CD4-positive, alpha-beta T cell treated with Interleukin-6 at 100 ng/mL for 8 hours (primary cell): ENCODE measurements at regions not wholly inside any gene's neighbourhood (a gene's known extent, or its start where the extent isn't known, plus 50 kb on each side); places are given as distances from the start of the nearest gene placed in this dataset.

Experiments
- DNase-seq: peaks from one replicate; pipeline ENCODE4 v3.0.0-alpha.2; 2020; ENCODE audit warnings: mixed read lengths, low spot score

- no peak for DNase-seq
Observed at GRCh38 chr6:2503816-2504494, 246.8 kb downstream of the MYLK4 start.

- no peak for DNase-seq
Observed at GRCh38 chr6:2502998-2503674, 247.6 kb downstream of the MYLK4 start.

- no peak for DNase-seq
Observed at GRCh38 chr6:2502096-2502997, 248.4 kb downstream of the MYLK4 start.

DNA sequence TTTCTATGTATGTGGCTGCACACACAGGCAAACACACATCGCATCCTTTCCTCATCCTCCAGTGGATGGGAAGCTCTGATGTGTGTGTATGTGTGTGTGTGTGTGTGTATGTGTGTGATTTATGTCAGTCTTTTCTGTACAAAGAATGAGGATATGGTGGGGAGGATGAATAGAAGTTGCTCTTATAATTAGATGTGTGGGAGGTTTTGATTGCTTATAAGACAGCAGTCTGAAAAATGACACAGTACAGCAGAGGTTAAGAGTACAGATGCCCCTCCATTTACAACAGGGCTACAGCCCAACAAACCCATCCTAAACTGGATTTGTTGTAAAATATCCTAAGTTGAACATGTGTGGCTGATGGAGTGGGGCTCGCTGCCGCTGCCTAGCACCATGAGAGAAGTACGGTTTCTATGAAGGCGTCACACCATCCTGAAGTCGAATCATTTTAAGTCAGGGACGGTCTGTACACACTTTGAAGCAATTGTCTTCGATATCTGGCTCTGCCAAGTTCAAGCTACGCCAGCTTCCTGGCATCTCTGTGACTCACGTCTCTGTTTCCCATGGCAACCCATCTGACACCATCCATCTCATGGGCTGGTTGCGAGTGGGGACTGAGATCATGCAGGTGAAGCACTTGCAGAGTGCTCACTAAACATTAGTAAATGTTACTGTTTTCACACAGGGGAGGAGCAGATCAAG is 252.6 kb downstream of the MYLK4 start:
- no peak for DNase-seq

GRCh38 chr6:2496291-2496690 is 250.9 kb upstream of the GMDS start:
- DNase-seq, result no peak

- DNase-seq, result no peak
Observed at GRCh38 chr6:2492686-2493523, 247.5 kb upstream of the GMDS start.

DNA sequence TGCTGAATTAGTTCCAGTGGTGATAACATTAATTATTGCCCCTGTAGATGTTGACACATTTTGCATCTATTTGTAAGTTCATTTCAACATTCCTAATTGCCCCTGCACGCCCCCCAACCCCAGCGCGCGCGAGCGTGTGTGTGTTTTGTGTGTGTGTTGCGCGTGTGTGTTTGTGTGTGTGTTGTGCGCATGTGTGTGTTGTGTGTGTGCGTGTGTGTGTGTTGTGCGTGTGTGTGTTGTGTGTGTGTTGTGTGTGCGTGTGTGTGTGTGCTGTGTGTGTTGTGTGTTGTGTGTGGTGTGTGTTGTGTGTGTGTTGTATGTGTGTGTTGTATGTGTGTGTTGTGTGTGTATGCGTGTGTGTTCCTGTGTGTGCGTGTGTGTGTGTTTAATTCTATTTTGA is 245.7 kb upstream of the GMDS start:
- no peak for DNase-seq

DNA sequence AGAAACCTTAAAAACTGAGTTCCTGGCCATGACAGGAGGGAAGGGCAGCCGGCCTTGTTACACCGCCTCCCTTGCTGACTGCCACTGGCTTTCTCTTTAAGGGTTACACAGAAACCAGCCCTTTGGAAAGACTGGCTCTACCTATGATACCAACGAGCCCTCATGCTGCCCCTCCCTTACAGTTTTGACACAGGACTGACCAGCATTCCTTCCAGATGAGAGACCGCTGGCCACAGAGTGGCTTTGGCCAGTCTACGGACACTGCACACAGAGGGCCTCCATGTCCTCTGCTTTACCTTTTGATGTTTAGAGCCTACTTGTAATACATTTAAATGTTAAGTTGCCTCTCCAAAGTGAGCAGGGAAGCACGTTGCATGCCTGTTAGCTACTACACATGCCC is 243.2 kb upstream of the GMDS start:
- DNase-seq, result no peak

DNA sequence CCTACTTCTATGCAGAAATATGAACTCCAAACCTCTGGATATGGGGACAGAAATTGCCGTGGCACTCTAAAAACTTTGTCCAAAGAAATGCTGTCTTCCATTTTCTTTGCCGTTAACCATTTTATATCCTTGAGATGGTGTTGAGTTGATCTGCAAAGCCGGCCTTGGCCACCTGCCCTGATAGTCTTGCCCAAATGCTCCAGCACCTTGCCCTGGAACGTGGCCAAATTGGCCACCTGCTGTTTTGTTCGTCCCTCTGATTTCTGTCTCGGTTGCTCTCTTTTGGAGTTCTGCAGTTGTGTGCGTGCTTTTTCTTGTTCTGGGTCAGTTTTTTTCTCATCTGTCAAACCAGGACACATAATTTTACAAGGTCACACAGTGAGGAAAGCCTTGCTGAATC is 239.7 kb upstream of the GMDS start:
- no peak for DNase-seq

DNA sequence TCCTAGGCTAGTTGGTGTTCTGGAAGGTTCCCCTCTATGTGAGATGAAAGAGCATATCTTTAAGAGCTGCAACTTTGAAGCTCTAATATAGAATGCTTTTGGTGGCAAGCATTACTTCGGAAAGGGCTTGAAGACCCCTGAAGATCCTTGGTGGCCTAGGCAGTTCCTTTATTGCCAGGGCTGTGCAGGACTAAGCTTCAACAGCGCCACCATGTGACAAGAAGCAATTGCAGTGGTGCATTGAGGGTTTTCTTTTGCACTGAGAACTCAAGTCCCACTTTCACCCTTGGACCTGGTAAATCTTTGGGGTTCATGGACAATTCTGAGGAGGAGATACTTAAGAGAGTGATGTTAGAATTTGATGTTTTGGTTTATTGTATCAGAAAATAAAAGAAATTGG is 237.4 kb upstream of the GMDS start:
- no peak for DNase-seq

- no peak for DNase-seq
Observed at GRCh38 chr6:2481307-2481706, 235.9 kb upstream of the GMDS start.

- no peak for DNase-seq
Observed at GRCh38 chr6:2480267-2480966, 235.0 kb upstream of the GMDS start.

DNA sequence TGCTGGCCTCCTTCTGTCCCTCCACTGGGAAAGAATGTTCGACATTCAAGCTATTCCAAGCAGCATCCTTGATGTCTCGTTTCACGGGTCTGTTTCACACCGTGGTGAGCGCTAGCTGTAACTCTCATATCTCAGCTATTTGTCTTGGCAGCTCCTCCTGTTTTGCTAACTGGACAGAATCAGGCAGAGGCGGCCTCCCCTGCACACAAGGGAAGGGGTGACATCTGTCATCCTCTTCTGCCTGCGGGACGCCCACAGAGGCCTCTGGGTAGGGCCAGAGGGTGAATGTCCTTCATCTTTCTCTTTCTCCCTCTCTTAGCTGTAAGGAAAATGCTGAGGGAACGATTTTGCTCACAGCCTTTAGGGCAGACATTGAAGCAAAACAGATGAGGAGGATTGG is 232.8 kb upstream of the GMDS start:
- no peak for DNase-seq

DNA sequence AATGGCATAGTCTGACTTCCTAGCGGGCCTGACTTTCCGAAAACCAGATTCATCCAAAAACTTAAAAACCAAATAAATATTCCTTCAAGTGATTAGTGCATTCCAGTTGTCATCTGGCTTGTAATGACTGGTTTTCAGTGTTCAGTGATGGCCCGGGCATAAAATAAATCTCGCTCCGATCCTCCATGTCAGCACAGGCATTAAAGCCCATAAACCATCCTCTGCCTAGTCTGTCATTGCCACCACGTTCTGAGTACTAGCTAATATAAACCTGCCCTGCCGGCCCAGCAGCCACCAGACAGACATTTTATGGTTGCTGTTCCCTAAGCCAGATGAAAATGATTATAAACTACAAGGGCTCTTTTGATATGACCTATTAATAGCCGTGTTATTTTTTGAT is 232.3 kb upstream of the GMDS start:
- no peak for DNase-seq

GRCh38 chr6:2477250-2477649 is 231.8 kb upstream of the GMDS start:
- no peak for DNase-seq

GRCh38 chr6:2476376-2476775 is 231.0 kb upstream of the GMDS start:
- no peak for DNase-seq

- no peak for DNase-seq
Observed at GRCh38 chr6:2471472-2471871, 226.1 kb upstream of the GMDS start.

DNA sequence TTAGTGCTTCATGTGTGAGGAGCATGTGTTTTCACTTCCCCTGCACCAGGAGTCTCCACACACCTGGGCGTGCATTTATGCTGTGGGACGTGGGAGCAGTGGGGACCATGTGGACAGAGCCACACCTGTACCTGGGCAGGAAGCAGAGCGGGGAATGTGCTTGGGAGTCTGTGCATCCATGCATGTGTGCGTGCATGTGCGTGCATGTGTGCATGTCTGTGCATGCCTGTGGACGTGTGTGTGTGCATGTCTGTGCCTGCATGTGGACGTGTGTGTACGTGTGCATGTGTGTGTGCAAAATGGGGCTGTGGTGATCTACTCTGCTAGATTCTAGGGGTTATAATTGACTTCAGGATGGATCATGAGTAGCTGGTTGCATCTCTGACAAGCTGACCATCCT is 224.0 kb upstream of the GMDS start:
- no peak for DNase-seq

DNA sequence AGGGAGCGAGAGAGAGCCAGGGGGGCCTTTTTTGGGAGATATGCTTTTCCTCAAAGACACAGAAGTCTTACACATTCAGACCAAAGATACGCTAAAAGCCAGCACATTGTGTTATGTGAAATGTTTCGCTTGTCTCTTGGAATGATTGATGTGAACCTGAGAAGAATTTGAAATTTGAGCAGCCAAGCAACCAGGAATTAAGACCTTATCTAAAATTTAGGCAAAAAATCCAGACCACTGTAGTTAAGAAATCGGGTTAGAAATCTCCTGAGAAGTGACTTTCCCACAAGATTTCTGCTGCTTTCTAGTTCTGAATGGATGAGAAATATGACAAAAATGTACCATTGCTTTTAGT is 223.2 kb upstream of the GMDS start:
- DNase-seq, result no peak

DNA sequence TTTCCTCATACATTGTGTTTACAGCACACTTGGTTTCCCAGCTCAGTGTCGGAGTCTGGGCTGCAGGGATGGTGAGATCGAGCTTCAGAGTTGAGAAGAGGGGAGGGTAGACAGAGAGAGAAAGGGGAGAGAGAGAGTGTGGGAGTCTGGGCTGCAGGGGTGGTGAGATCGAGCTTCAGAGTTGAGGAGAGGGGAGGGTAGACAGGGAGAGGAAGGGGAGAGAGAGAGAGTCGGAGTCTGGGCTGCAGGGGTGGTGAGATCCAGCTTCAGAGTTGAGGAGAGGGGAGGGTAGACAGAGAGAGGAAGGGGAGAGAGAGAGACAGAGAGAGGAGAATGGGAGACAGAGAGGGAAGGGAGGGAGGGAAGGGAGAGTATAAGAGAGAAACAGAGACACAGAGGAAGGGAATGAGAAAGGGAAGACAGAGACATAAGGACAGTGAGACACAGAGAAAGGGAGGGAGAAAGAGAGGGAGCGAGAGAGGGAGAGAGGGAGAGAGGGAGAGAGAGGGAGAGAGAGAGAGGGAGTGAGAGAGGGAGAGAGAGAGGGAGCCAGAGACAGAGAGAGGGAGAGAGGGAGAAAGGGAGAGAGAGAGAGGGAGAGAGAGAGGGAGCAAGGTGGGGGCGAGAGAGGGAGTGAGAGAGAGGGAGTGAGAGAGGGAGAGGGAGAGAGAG is 222.7 kb upstream of the GMDS start:
- DNase-seq, result no peak
